ENCODE measurements at regions not wholly inside any gene's neighbourhood (a gene's known extent, or its start where the extent isn't known, plus 50 kb on each side); places are given as distances from the start of the nearest gene placed in this dataset.

DNA sequence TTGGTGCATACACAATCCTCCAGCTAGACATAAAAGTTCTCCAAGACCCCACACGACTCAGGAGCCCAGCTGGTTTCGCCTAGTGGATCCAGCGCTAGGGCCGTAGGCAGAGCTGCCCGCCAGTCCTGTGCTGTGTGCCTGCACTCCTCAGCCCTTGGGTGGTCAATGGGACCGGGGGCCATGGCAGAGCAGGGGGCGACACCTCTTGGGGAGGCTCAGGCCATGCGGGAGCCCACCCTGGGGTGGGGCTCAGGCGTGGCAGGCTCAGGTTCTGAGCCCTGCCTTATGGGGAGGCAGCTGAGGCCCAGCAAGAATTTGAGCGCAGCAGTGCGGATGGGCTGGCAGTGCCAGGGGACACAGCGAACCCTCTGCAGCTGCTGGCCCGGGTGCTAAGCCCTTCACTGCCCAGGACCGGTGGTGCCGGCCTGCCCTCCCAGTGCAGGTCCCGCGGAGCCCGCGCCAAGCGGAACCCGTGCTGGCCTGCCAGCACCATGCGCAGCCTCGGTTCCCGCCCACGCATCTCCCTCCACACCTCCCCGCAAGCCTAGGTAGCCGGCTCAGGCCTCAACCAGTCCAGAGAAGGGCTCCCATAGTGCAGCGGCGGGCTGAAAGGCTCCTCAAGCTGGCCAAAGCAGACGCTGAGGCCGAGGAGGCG lies 1566.6 kb upstream of the SLC39A10 start (continued):
- TF ChIP-seq, protein P1, sequence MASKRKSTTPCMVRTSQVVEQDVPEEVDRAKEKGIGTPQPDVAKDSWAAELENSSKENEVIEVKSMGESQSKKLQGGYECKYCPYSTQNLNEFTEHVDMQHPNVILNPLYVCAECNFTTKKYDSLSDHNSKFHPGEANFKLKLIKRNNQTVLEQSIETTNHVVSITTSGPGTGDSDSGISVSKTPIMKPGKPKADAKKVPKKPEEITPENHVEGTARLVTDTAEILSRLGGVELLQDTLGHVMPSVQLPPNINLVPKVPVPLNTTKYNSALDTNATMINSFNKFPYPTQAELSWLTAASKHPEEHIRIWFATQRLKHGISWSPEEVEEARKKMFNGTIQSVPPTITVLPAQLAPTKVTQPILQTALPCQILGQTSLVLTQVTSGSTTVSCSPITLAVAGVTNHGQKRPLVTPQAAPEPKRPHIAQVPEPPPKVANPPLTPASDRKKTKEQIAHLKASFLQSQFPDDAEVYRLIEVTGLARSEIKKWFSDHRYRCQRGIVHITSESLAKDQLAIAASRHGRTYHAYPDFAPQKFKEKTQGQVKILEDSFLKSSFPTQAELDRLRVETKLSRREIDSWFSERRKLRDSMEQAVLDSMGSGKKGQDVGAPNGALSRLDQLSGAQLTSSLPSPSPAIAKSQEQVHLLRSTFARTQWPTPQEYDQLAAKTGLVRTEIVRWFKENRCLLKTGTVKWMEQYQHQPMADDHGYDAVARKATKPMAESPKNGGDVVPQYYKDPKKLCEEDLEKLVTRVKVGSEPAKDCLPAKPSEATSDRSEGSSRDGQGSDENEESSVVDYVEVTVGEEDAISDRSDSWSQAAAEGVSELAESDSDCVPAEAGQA (IDR thresholded peaks at IDR 0.05; ENCODE audit: low read depth) = no peak
- TF ChIP-seq, protein P1 (CRISPR knock-in tag; IDR thresholded peaks at IDR 0.05; ENCODE audit: borderline replicate concordance) = no peak
- TF ChIP-seq NR2F2 (IDR thresholded peaks at IDR 0.05; ENCODE audit: borderline replicate concordance, low read depth) = no peak
- no peak for TF ChIP-seq PHF20 (CRISPR knock-in tag; IDR thresholded peaks at IDR 0.05)
- no peak for TF ChIP-seq AKAP8 (CRISPR knock-in tag; IDR thresholded peaks at IDR 0.05)
- TF ChIP-seq ZNF503 (CRISPR knock-in tag; IDR thresholded peaks at IDR 0.05) = no peak
- TF ChIP-seq NFE2L1 (CRISPR knock-in tag; IDR thresholded peaks at IDR 0.05; ENCODE audit: borderline replicate concordance) = no peak
- no peak for TF ChIP-seq GATA4 (IDR thresholded peaks at IDR 0.05; ENCODE audit: borderline replicate concordance, low read depth)
- TF ChIP-seq, protein P2, sequence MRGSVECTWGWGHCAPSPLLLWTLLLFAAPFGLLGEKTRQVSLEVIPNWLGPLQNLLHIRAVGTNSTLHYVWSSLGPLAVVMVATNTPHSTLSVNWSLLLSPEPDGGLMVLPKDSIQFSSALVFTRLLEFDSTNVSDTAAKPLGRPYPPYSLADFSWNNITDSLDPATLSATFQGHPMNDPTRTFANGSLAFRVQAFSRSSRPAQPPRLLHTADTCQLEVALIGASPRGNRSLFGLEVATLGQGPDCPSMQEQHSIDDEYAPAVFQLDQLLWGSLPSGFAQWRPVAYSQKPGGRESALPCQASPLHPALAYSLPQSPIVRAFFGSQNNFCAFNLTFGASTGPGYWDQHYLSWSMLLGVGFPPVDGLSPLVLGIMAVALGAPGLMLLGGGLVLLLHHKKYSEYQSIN (CRISPR knock-in tag; IDR thresholded peaks at IDR 0.05; ENCODE audit: borderline replicate concordance) = no peak
- TF ChIP-seq ZNF607 (CRISPR knock-in tag; IDR thresholded peaks at IDR 0.05; ENCODE audit: borderline replicate concordance) = no peak
- no peak for TF ChIP-seq SOX6 (IDR thresholded peaks at IDR 0.05)
- no peak for TF ChIP-seq SOX6 (CRISPR knock-in tag; IDR thresholded peaks at IDR 0.05)
- TF ChIP-seq E2F5 (CRISPR knock-in tag; conservative IDR thresholded peaks at IDR 0.05) = no peak
- no peak for TF ChIP-seq ZBTB38 (CRISPR knock-in tag; IDR thresholded peaks at IDR 0.05)
- no peak for TF ChIP-seq PCBP2 (optimal IDR thresholded peaks at IDR 0.05; ENCODE audit: low read depth, low read length, poor library complexity, severe bottlenecking)
- TF ChIP-seq GATAD1 (CRISPR knock-in tag; IDR thresholded peaks at IDR 0.05) = no peak
- no peak for TF ChIP-seq MED13 (CRISPR knock-in tag; IDR thresholded peaks at IDR 0.05)
- TF ChIP-seq TFDP1 (CRISPR knock-in tag; IDR thresholded peaks at IDR 0.05; ENCODE audit: borderline replicate concordance) = no peak
- no peak for TF ChIP-seq ZNF224 (CRISPR knock-in tag; IDR thresholded peaks at IDR 0.05)
